ENCODE measurements at regions not wholly inside any gene's neighbourhood (a gene's known extent, or its start where the extent isn't known, plus 50 kb on each side); places are given as distances from the start of the nearest gene placed in this dataset.

GRCh38 chr4:43103048-43103447 is 210.5 kb downstream of the GRXCR1 start:
- TF ChIP-seq BACH1 (IDR thresholded peaks at IDR 0.05; ENCODE audit: borderline replicate concordance) (no peak), NFYA (IDR thresholded peaks at IDR 0.05; ENCODE audit: borderline replicate concordance, low read depth, low read length) (no peak), USF2 (IDR thresholded peaks at IDR 0.05; ENCODE audit: borderline replicate concordance, low read depth, low read length) (no peak), CTCF (IDR thresholded peaks at IDR 0.05 in 2 of 3, conservative IDR thresholded peaks at IDR 0.05 in 1 of 3; ENCODE audit: control insufficient read depth in 2 of 3, extremely low read depth in 1 of 3, insufficient read depth in 1 of 3, low read depth in 3 of 3, low read length in 3 of 3) (no peak), FOS (IDR thresholded peaks at IDR 0.05; ENCODE audit: borderline replicate concordance, extremely low read depth, insufficient read length) (no peak), ZNF592 (IDR thresholded peaks at IDR 0.05) (no peak), POLR2AphosphoS5 (IDR thresholded peaks at IDR 0.05; ENCODE audit: low read length) (no peak), TCF12 (IDR thresholded peaks at IDR 0.05; ENCODE audit: low read depth, low read length) (no peak), SPI1 (IDR thresholded peaks at IDR 0.05; ENCODE audit: borderline replicate concordance, insufficient read depth, low read depth, low read length) (no peak), TAF1 (IDR thresholded peaks at IDR 0.05; ENCODE audit: borderline replicate concordance, low read depth, low read length) (no peak), ELK1 (IDR thresholded peaks at IDR 0.05; ENCODE audit: low read depth, low read length) (no peak), SMC3 (IDR thresholded peaks at IDR 0.05; ENCODE audit: borderline replicate concordance, low read length) (no peak)

All from GM12878 (cell line).